Vagina (tissue), 2 donors: ENCODE measurements at regions not wholly inside any gene's neighbourhood (a gene's known extent, or its start where the extent isn't known, plus 50 kb on each side); places are given as distances from the start of the nearest gene placed in this dataset.

Experiments used
- POLR2A ChIP-seq, 2 donors: fragments of 450-650 bp; IDR thresholded peaks; one replicate each; pipeline ENCODE4 v1.6.1; 2017; ENCODE audit warnings: antibody characterized with exemption in 2 of 2, mild to moderate bottlenecking in 2 of 2, moderate library complexity in 2 of 2
- POLR2AphosphoS5 ChIP-seq, 2 donors: sonication (generic); formaldehyde crosslinking; IDR thresholded peaks; one replicate each; pipeline ENCODE4 v1.9.0; 2017; ENCODE audit warnings: antibody characterized with exemption in 2 of 2, mild to moderate bottlenecking in 2 of 2, low read depth in 1 of 2; ENCODE audit not compliant: insufficient read depth in 1 of 2
- TF ChIP-seq, protein P1 (sequence below), 3 experiments: fragments of 450-650 bp in 2 of 3; fragments of 200-600 bp in 1 of 3; sonication (generic) in 1 of 3; IDR thresholded peaks; one replicate each; pipeline ENCODE4 v1.5.1; 2017 to 2019; ENCODE audit warnings: antibody characterized with exemption in 3 of 3, mild to moderate bottlenecking in 2 of 3, moderate library complexity in 2 of 3

DNA sequence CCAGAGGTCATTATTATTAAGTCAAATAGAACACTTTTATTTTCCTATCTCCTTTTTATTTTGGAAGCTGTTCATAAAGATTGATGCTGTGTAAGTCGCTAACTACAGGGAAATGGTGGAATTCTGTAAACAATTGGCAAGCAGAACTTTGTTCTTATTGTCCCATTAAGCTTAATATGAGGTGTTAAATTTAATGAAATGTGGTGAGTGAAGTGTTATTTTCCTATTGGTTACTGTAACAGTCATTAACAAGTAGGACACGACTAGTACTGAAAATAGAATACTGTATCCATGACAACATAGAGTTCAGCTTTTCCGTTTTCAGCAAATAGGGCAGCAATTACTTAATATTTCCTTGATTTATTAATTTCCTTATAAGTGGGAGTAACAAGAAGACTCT lies 279.1 kb upstream of the ZEB2 start:
- TF ChIP-seq, protein P1, sequence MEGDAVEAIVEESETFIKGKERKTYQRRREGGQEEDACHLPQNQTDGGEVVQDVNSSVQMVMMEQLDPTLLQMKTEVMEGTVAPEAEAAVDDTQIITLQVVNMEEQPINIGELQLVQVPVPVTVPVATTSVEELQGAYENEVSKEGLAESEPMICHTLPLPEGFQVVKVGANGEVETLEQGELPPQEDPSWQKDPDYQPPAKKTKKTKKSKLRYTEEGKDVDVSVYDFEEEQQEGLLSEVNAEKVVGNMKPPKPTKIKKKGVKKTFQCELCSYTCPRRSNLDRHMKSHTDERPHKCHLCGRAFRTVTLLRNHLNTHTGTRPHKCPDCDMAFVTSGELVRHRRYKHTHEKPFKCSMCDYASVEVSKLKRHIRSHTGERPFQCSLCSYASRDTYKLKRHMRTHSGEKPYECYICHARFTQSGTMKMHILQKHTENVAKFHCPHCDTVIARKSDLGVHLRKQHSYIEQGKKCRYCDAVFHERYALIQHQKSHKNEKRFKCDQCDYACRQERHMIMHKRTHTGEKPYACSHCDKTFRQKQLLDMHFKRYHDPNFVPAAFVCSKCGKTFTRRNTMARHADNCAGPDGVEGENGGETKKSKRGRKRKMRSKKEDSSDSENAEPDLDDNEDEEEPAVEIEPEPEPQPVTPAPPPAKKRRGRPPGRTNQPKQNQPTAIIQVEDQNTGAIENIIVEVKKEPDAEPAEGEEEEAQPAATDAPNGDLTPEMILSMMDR (IDR thresholded peaks at IDR 0.05): no peak
- TF ChIP-seq POLR2AphosphoS5 (IDR thresholded peaks at IDR 0.05; ENCODE audit: insufficient read depth in 1 of 2, low read depth in 1 of 2): no peak
- no peak for TF ChIP-seq POLR2A (IDR thresholded peaks at IDR 0.05)
